Left lobe of liver (tissue), 2 donors: ENCODE measurements at regions not wholly inside any gene's neighbourhood (a gene's known extent, or its start where the extent isn't known, plus 50 kb on each side); places are given as distances from the start of the nearest gene placed in this dataset.
"Not testable (repeated sequence)": the region's sequence is repeated elsewhere in the genome, so short reads cannot be mapped to it uniquely, and the experiment has no call there.

Experiments used
- ATAC-seq: fragments of 200-7000 bp; cut with Tn5 transposase; one replicate; pipeline ENCODE4 v1.9.1; 2020; ENCODE audit warnings: mild to moderate bottlenecking, moderate library complexity
- DNase-seq: peaks from one replicate; pipeline ENCODE4 v3.0.0-alpha.2; 2020; ENCODE audit warnings: low spot score
- donor health status: DM: no; HTN: no; CAD: no; lungs with moderate emphysema.
- donor health status: DM: no; HTN: yes; CAD: no.

- peak; percentile 89 for ATAC-seq
- no peak for DNase-seq
Observed at GRCh38 chr18:11512096-11513025, 97.0 kb upstream of the SLC35G4 start.

DNA sequence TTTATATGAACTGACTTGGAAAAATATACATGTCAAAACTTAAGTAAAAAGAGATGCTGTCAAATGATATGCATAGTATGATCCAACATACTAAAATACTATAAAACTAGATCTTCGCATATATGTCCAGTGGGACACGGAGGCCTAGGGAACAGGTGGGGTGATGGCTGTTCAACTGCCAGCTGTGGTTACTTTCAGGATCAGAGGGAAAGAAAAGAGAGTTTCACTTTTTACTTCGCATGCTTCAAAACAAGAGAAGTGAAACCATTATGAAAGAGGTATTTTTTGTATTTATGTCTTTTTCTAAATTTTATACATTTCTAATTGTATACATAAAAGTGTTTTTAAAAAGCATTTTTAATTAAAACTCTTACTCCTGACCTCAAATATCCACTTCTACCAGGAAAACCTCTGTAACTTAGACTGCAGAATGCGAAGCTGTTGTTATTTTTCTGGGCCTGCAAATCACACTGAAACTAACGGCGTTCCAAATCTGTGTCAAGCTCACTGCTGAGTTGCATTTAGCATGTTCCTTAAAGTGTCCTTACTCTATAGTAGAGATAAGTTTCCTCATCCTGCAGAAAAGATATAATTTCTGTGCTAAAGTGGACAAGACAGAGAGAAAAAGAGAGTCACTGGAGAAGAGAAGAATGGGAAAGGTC, 97.8 kb upstream of the SLC35G4 start:
- ATAC-seq, result no peak
- no peak for DNase-seq

DNA sequence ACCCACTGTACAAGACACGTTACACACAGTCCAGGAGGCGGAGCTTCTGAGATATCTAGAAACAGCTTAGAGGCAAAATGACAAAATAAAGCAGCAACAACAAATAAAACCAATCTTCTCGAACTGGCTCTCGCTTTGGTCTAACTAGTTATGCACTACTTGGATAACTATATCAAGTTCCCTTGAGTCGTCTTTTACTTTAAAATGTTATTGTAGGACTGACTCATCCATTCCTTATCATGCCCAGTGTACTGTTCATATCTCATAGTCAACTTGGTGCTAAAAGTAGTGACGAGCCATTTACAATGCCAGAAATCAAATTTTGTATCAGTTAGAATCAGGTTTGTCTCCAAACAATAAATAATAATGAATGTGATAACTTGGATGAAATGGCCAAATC, 102.5 kb upstream of the SLC35G4 start:
- no peak for DNase-seq
- ATAC-seq, result no peak

- ATAC-seq (no peak), DNase-seq (no peak)
Observed at GRCh38 chr18:11505993-11506392, 103.4 kb upstream of the SLC35G4 start.

GRCh38 chr18:11504962-11505361, 104.4 kb upstream of the SLC35G4 start:
- no peak for ATAC-seq
- DNase-seq, result no peak

- ATAC-seq (no peak), DNase-seq (no peak)
Observed at GRCh38 chr18:11502368-11502767, 107.0 kb upstream of the SLC35G4 start.

- ATAC-seq (no peak), DNase-seq (no peak)
Observed at GRCh38 chr18:11501352-11501751, 108.0 kb upstream of the SLC35G4 start.

GRCh38 chr18:11500153-11501122, 109.0 kb upstream of the SLC35G4 start:
- DNase-seq (no peak), ATAC-seq (no peak)

- ATAC-seq, result no peak
Observed at GRCh38 chr18:11498821-11499220, 110.6 kb upstream of the SLC35G4 start.

GRCh38 chr18:11497585-11497984, 111.8 kb upstream of the SLC35G4 start:
- no peak for ATAC-seq
- DNase-seq, result no peak

More at GRCh38 chr18:11498821-11499220, 110.6 kb upstream of the SLC35G4 start:
- no peak for DNase-seq

DNA sequence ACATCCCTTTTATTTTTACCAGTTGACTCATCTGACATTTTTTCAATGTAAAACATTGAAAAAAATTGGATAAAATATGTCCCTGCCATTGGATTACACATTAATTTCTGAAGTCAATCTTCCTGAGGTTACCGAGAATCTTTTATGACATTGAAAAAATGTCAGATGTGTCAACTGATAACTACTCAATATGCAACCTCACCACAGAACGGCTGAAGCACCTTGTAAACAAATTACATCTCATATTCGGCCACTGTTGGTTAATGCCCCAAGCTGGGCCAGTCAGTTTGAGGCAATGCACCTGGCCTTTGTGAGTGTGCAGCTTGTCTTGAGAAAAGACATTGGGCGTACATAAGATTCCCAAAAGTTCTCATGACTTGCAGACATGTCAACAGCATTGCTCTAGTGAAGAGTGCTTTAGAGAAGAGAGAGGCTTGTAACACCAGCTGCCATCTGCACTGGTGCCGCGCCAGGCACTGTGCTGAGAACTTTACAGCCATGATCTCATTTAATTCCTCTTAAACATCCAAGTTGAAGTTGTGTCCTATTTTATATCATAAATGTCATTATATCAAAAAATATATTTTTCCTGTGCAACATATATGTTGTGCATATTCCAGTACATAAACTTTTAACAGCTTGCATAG, 112.7 kb upstream of the SLC35G4 start:
- ATAC-seq (no peak), DNase-seq (no peak)

- no peak for DNase-seq
Observed at GRCh38 chr18:11495441-11495840, 114.0 kb upstream of the SLC35G4 start.

GRCh38 chr18:11494107-11494506, 115.3 kb upstream of the SLC35G4 start:
- ATAC-seq (no peak), DNase-seq (no peak)

More at GRCh38 chr18:11495441-11495840, 114.0 kb upstream of the SLC35G4 start:
- ATAC-seq, result no peak

DNA sequence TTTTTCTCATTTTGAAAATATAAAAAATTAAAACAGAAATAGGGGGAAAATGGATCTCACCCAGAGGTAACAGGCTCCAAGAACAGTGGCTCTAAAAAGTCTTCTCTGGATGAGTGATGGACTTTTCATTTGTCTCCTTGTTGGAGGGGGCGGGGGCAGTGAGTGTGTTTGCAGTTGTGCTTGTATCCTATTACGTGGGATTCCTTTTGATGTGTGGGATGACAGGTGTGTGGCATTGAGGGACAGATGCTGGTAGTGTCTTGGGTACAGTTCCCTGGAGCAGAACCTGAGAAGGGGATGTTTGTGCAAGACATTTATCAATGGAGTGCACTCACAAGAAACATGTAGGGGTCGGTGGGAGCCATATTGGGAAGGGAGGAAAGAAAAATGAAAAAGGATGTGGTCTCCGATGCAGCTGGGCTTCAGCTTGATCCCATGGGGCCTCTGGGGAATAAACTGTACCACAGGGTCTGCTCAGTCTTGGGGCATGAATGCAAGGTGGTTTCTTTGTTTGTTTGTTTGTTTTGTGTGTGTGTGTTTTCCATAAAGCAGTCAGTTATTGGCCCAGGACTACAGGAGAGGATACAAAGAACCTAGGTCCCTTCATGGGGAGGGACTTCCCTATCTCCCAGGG, 120.0 kb upstream of the SLC35G4 start:
- ATAC-seq (no peak), DNase-seq (no peak)

- DNase-seq (no peak), ATAC-seq (no peak)
Observed at GRCh38 chr18:11488175-11488574, 121.2 kb upstream of the SLC35G4 start.

- ATAC-seq, result no peak
- DNase-seq, result no peak
Observed at GRCh38 chr18:11487390-11487789, 122.0 kb upstream of the SLC35G4 start.

GRCh38 chr18:11482271-11482670, 127.1 kb upstream of the SLC35G4 start:
- no peak for DNase-seq
- no peak for ATAC-seq

DNA sequence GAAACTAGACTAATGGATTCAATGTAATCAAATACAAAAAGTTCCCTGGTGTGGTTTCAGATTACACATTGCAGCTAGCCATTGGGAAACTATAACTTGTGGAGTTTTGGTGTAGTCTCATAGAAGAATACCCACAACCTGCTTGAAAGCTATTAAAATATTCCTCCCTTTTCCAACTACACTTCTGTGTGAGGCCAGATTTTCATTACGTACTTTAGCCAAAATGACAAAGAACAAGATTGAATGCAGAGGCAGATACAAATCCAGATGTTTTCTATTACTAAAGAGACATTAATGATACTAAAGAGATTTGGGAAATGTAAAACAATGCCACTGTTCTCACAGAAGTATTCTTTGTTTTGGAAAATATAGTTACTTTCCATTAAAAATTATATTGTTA, 128.7 kb upstream of the SLC35G4 start:
- ATAC-seq, result no peak
- DNase-seq, result no peak

DNA sequence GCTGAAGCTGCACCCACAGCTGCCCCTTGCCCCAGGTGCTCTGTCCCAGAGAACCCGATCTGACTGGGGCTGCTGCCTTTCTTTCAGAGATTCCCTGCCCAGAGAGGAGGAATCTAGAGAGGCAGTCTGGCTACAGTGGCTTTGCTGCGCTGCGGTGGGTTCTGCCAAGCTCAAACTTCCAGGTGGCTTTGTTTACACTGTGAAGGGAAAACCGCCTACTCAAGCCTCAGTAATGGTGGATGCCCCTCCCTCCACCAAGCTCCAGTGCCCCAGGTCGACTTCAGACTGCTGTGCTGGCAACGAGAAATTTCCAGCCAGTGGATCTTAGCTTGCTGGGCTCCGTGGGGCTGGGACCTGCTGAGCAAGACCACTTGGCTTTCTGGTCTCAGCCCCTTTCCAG, 130.4 kb upstream of the SLC35G4 start:
- DNase-seq, ATAC-seq: not testable (repeated sequence)

DNA sequence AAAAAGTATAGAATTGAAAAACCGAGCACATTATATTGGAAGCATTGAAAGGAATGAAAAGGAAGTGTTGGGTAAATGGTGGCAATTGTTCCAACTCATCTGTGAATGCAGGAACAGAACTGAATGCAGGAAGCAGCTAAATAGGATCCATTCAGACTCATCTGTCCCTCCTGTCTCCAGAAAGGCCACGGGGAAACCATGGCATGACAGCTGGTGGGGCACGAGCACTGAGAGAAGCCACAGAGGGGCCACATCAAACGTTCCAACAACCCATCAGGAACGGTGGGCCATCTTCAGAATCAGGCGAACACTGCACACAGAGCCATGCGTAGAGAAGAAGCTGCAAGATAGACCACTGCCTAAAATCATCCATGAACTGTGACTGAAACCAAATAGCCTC, 138.5 kb upstream of the SLC35G4 start:
- ATAC-seq, result no peak
- DNase-seq, result no peak
